Parathyroid adenoma (tissue), 2 donors: ENCODE measurements at regions not wholly inside any gene's neighbourhood (a gene's known extent, or its start where the extent isn't known, plus 50 kb on each side); places are given as distances from the start of the nearest gene placed in this dataset.

Source experiments
- H2AFZ ChIP-seq: fragments of 300-600 bp; sonication (generic); one replicate; pipeline ENCODE4 v1.7.0; 2017; ENCODE audit warnings: antibody characterized with exemption, mild to moderate bottlenecking
- H3K27ac ChIP-seq: fragments of 300-600 bp; sonication (generic); one replicate; pipeline ENCODE4 v1.7.0; 2017
- H3K27me3 ChIP-seq: fragments of 300-600 bp; sonication (generic); one replicate; pipeline ENCODE4 v1.7.0; 2017; ENCODE audit warnings: low read length; ENCODE audit not compliant: control insufficient read depth, insufficient read depth
- H3K36me3 ChIP-seq: fragments of 300-600 bp; sonication (generic); one replicate; pipeline ENCODE4 v1.7.0; 2017; ENCODE audit warnings: low read length; ENCODE audit not compliant: control insufficient read depth, insufficient read depth
- H3K4me1 ChIP-seq: fragments of 300-600 bp; sonication (generic); one replicate; pipeline ENCODE4 v1.7.0; 2017; ENCODE audit warnings: control low read depth
- H3K4me2 ChIP-seq: fragments of 300-600 bp; sonication (generic); one replicate; pipeline ENCODE4 v1.7.0; 2017; ENCODE audit warnings: low read length
- H3K4me3 ChIP-seq: fragments of 300-600 bp; sonication (generic); one replicate; pipeline ENCODE4 v1.7.0; 2017; ENCODE audit warnings: low read depth, low read length
- H3K79me2 ChIP-seq: fragments of 300-600 bp; sonication (generic); one replicate; pipeline ENCODE4 v1.7.0; 2017; ENCODE audit warnings: control low read depth
- H3K9ac ChIP-seq: fragments of 300-600 bp; sonication (generic); one replicate; pipeline ENCODE4 v1.7.0; 2017; ENCODE audit warnings: mild to moderate bottlenecking
- H3K9me3 ChIP-seq: fragments of 300-600 bp; sonication (generic); one replicate; pipeline ENCODE4 v1.7.0; 2017; ENCODE audit warnings: low read length; ENCODE audit not compliant: control insufficient read depth
- CTCF ChIP-seq: fragments of 300-600 bp; sonication (generic); IDR thresholded peaks from one replicate; pipeline ENCODE4 v1.7.0; 2017; ENCODE audit warnings: antibody characterized with exemption, mild to moderate bottlenecking
- donor health status: primary hyperparathyroidism.

GRCh38 chr20:10739566-10739965, 65.8 kb upstream of the JAG1 start:
- no peak for TF ChIP-seq CTCF
- no peaks in the 10 kb centered on the region for H3K9me3 ChIP-seq
- no peak overlapping the region for H3K9ac ChIP-seq
- H3K4me2 ChIP-seq, result no peak overlapping the region
- H3K27me3 ChIP-seq, result no peaks in the 10 kb centered on the region
- no peaks in the 10 kb centered on the region for H3K36me3 ChIP-seq
- no peak overlapping the region for H2AFZ ChIP-seq
- H3K4me3 ChIP-seq, result no peak overlapping the region
- H3K79me2 ChIP-seq, result no peaks in the 10 kb centered on the region
- H3K27ac ChIP-seq, result no peak overlapping the region
- no peaks in the 10 kb centered on the region for H3K4me1 ChIP-seq

- no peak overlapping the region for H3K27ac ChIP-seq
- no peaks in the 10 kb centered on the region for H3K79me2 ChIP-seq
- no peaks in the 10 kb centered on the region for H3K9me3 ChIP-seq
- no peak overlapping the region for H3K4me3 ChIP-seq
- no peak for TF ChIP-seq CTCF
- no peak overlapping the region for H3K9ac ChIP-seq
- no peaks in the 10 kb centered on the region for H3K4me1 ChIP-seq
- no peaks in the 10 kb centered on the region for H3K36me3 ChIP-seq
- no peak overlapping the region for H2AFZ ChIP-seq
- no peak overlapping the region for H3K4me2 ChIP-seq
- no peaks in the 10 kb centered on the region for H3K27me3 ChIP-seq
These were observed 67.3 kb upstream of the JAG1 start for GRCh38 chr20:10741060-10741459.

- no peak overlapping the region for H3K4me3 ChIP-seq
These were observed 72.0 kb upstream of the JAG1 start for GRCh38 chr20:10745790-10746189.

GRCh38 chr20:10747019-10747418, 73.2 kb upstream of the JAG1 start:
- H3K9me3 ChIP-seq, result no peaks in the 10 kb centered on the region
- no peaks in the 10 kb centered on the region for H3K79me2 ChIP-seq
- H3K4me1 ChIP-seq, result no peaks in the 10 kb centered on the region
- H3K9ac ChIP-seq, result no peak overlapping the region
- H2AFZ ChIP-seq, result no peak overlapping the region
- no peaks in the 10 kb centered on the region for H3K27me3 ChIP-seq
- no peak for TF ChIP-seq CTCF
- no peak overlapping the region for H3K4me3 ChIP-seq
- no peaks in the 10 kb centered on the region for H3K36me3 ChIP-seq
- H3K27ac ChIP-seq, result no peak overlapping the region
- H3K4me2 ChIP-seq, result no peak overlapping the region

More at GRCh38 chr20:10745790-10746189, 72.0 kb upstream of the JAG1 start:
- H3K27me3 ChIP-seq, result no peaks in the 10 kb centered on the region
- H3K79me2 ChIP-seq, result no peaks in the 10 kb centered on the region
- no peak overlapping the region for H3K27ac ChIP-seq
- H3K4me2 ChIP-seq, result no peak overlapping the region
- H3K4me1 ChIP-seq, result no peaks in the 10 kb centered on the region
- no peaks in the 10 kb centered on the region for H3K9me3 ChIP-seq
- H2AFZ ChIP-seq, result no peak overlapping the region
- TF ChIP-seq CTCF, result no peak
- no peaks in the 10 kb centered on the region for H3K36me3 ChIP-seq
- H3K9ac ChIP-seq, result no peak overlapping the region

GRCh38 chr20:10749084-10749483, 75.3 kb upstream of the JAG1 start:
- Histone ChIP-seq H3K36me3 (no peaks in the 10 kb centered on the region), H2AFZ (no peak overlapping the region), H3K4me3 (no peak overlapping the region), H3K27ac (no peak overlapping the region), H3K4me1 (no peaks in the 10 kb centered on the region), H3K4me2 (no peak overlapping the region), H3K9ac (no peak overlapping the region), H3K9me3 (no peaks in the 10 kb centered on the region), H3K27me3 (no peaks in the 10 kb centered on the region), H3K79me2 (no peaks in the 10 kb centered on the region)
- TF ChIP-seq CTCF, result no peak
